PC-9 (cell line): ENCODE measurements at regions not wholly inside any gene's neighbourhood (a gene's known extent, or its start where the extent isn't known, plus 50 kb on each side); places are given as distances from the start of the nearest gene placed in this dataset.

Experiments used
- BruUV-seq: library from RNA; stranded (reverse); fragments of 400-500 nt; replicated peaks from 2 replicates; lab custom pipeline; 2021; lab: Mats Ljungman, UMichigan
- CTCF ChIA-PET: fragments of 300-600 bp; sonication (Branson Sonifier 250); formaldehyde crosslinking; loops from one replicate; lab custom pipeline; 2022; ENCODE audit warnings: antibody characterized with exemption; lab: Charles Lee
- POLR2A ChIA-PET: fragments of 300-600 bp; sonication (Branson Sonifier 250); formaldehyde crosslinking; loops from one replicate; lab custom pipeline; 2022; ENCODE audit warnings: antibody characterized with exemption; ENCODE audit not compliant: unreplicated experiment; lab: Charles Lee
- DNase-seq, 2 experiments: peaks; one replicate each; pipeline versions ENCODE4 v3.0.0 to v3.0.0-alpha.2; 2015 to 2022; ENCODE audit warnings: mixed read lengths in 1 of 2
- H2AFZ ChIP-seq: fragments of 200-600 bp; sonication (generic); 2 replicates; pipeline ENCODE4 v1.8.1; 2017; ENCODE audit warnings: antibody characterized with exemption
- H3F3A ChIP-seq: fragments of 200-600 bp; sonication (generic); 2 replicates; pipeline ENCODE4 v1.8.1; 2017; ENCODE audit warnings: antibody characterized with exemption, mild to moderate bottlenecking, low read depth; ENCODE audit not compliant: insufficient read depth
- H3K27ac ChIP-seq: fragments of 200-600 bp; sonication (generic); 2 replicates; pipeline ENCODE4 v1.6.1; 2016; ENCODE audit warnings: mixed run types
- H3K27me3 ChIP-seq: fragments of 200-600 bp; sonication (generic); 2 replicates; pipeline ENCODE4 v1.6.1; 2016; ENCODE audit warnings: low read depth, mixed run types; ENCODE audit not compliant: insufficient read depth
- H3K36me3 ChIP-seq: fragments of 200-600 bp; sonication (generic); 2 replicates; pipeline ENCODE4 v1.6.1; 2016; ENCODE audit warnings: low read depth, mixed run types
- H3K4me1 ChIP-seq: fragments of 200-600 bp; sonication (generic); replicated peaks from 2 replicates; pipeline ENCODE4 v1.6.1; 2016; ENCODE audit warnings: mixed run types; ENCODE audit not compliant: insufficient read depth
- H3K4me2 ChIP-seq: fragments of 200-600 bp; sonication (generic); 2 replicates; pipeline ENCODE4 v1.6.1; 2017; ENCODE audit warnings: mixed run types
- H3K4me3 ChIP-seq: fragments of 200-600 bp; sonication (generic); 2 replicates; pipeline ENCODE4 v1.6.1; 2016; ENCODE audit warnings: mixed run types
- H3K79me2 ChIP-seq: fragments of 200-600 bp; sonication (generic); 2 replicates; pipeline ENCODE4 v1.6.1; 2017; ENCODE audit warnings: low read depth, mixed run types
- H3K9me2 ChIP-seq: fragments of 200-600 bp; sonication (generic); 2 replicates; pipeline ENCODE4 v1.8.1; 2017; ENCODE audit warnings: mild to moderate bottlenecking; ENCODE audit not compliant: insufficient read depth
- H3K9me3 ChIP-seq: fragments of 200-600 bp; sonication (generic); 2 replicates; pipeline ENCODE4 v1.8.1; 2016; ENCODE audit warnings: low read depth; ENCODE audit not compliant: insufficient read depth
- H4K20me1 ChIP-seq: fragments of 200-600 bp; sonication (generic); 2 replicates; pipeline ENCODE4 v1.8.1; 2017; ENCODE audit not compliant: insufficient read depth
- CTCF ChIP-seq: fragments of 200-600 bp; sonication (generic); conservative IDR thresholded peaks from 2 replicates; pipeline ENCODE4 v1.6.1; 2017; ENCODE audit warnings: mixed run types, antibody characterized with exemption, mild to moderate bottlenecking, moderate library complexity
- EZH2 ChIP-seq: fragments of 200-600 bp; sonication (generic); IDR thresholded peaks from 2 replicates; pipeline ENCODE4 v1.8.0; 2017; ENCODE audit warnings: antibody characterized with exemption, low read depth
- intact Hi-C: fragments of 100-400 bp; cut with micrococcal nuclease; formaldehyde crosslinking; loops from one replicate; pipeline ENCODE4 v1.10.0; 2022; ENCODE audit not compliant: unreplicated experiment

- ChIA-PET POLR2A (no interaction called here), CTCF (no interaction called here)
- no peak for DNase-seq
- Histone ChIP-seq H3K9me2 (no peaks in the 10 kb centered on the region), H3K27me3 (no peaks in the 10 kb centered on the region), H3K27ac (no peak overlapping the region), H4K20me1 (no peaks in the 10 kb centered on the region), H3K9me3 (no peaks in the 10 kb centered on the region), H3F3A (no peaks in the 10 kb centered on the region), H3K36me3 (no peaks in the 10 kb centered on the region), H3K4me3 (no peak overlapping the region), H3K4me2 (no peak overlapping the region), H3K4me1 (no peaks in the 10 kb centered on the region), H3K79me2 (no peaks in the 10 kb centered on the region), H2AFZ (no peak overlapping the region)
- TF ChIP-seq CTCF (no peak), EZH2 (no peak)
- intact Hi-C loops: no loop called here
- no TSS peak for BruUV-seq
These were observed 528.4 kb upstream of the AMOT start for GRCh38 chrX:113369056-113369455.

- no peaks in the 10 kb centered on the region for H3K36me3 ChIP-seq
- no peaks in the 10 kb centered on the region for H4K20me1 ChIP-seq
- H3K9me2 ChIP-seq: peaks cover 10% of the 10 kb centered on the region; the same call in 1 of the 2 replicates
- DNase-seq: no peak
- H3K4me1 ChIP-seq: no peaks in the 10 kb centered on the region
- no peaks in the 10 kb centered on the region for H3F3A ChIP-seq
- ChIA-PET POLR2A (no interaction called here), CTCF (no interaction called here)
- H3K79me2 ChIP-seq: no peaks in the 10 kb centered on the region
- H2AFZ ChIP-seq: no peak overlapping the region
- no TSS peak for BruUV-seq
- no peak overlapping the region for H3K4me3 ChIP-seq
- intact Hi-C loops: no loop called here
- H3K27ac ChIP-seq: no peak overlapping the region
- no peak for TF ChIP-seq EZH2
- no peak for TF ChIP-seq CTCF
- H3K4me2 ChIP-seq: no peak overlapping the region
- no peaks in the 10 kb centered on the region for H3K9me3 ChIP-seq
- no peaks in the 10 kb centered on the region for H3K27me3 ChIP-seq
These were observed 512.5 kb upstream of the AMOT start for GRCh38 chrX:113353134-113353533.

GRCh38 chrX:113330416-113330815 is 489.8 kb upstream of the AMOT start:
- H3K79me2 ChIP-seq: no peaks in the 10 kb centered on the region
- H3F3A ChIP-seq: no peaks in the 10 kb centered on the region
- BruUV-seq: no TSS peak
- POLR2A ChIA-PET: no interaction called here
- TF ChIP-seq CTCF (no peak), EZH2 (no peak)
- H3K4me2 ChIP-seq: no peak overlapping the region
- no peaks in the 10 kb centered on the region for H3K9me2 ChIP-seq
- no peaks in the 10 kb centered on the region for H4K20me1 ChIP-seq
- H3K27ac ChIP-seq: no peak overlapping the region
- H3K4me3 ChIP-seq: no peak overlapping the region
- no peaks in the 10 kb centered on the region for H3K9me3 ChIP-seq
- no peak overlapping the region for H2AFZ ChIP-seq
- H3K4me1 ChIP-seq: no peaks in the 10 kb centered on the region
- no peak for DNase-seq
- intact Hi-C loops: no loop called here
- CTCF ChIA-PET: no interaction called here
- H3K36me3 ChIP-seq: no peaks in the 10 kb centered on the region
- no peaks in the 10 kb centered on the region for H3K27me3 ChIP-seq
